Fibroblast of mammary gland (primary cell): ENCODE measurements at regions not wholly inside any gene's neighbourhood (a gene's known extent, or its start where the extent isn't known, plus 50 kb on each side); places are given as distances from the start of the nearest gene placed in this dataset.

Experiments
- DNase-seq: peaks from one replicate; pipeline ENCODE4 v3.0.0-alpha.2; 2010; ENCODE audit warnings: low read depth
- H3K4me3 ChIP-seq: 2 replicates; pipeline ENCODE4 v1.5.1; 2011; ENCODE audit warnings: low read depth, mild to moderate bottlenecking, low read length, moderate library complexity; ENCODE audit not compliant: control insufficient read depth
- CTCF ChIP-seq: conservative IDR thresholded peaks from 2 replicates; pipeline ENCODE4 v1.5.1; 2011; ENCODE audit warnings: low read depth, low read length, inconsistent platforms; ENCODE audit not compliant: control insufficient read depth, insufficient read depth

GRCh38 chr3:73203101-73203500 lies 141.6 kb downstream of the EBLN2 start:
- DNase-seq: no peak
- no peak for TF ChIP-seq CTCF
- H3K4me3 ChIP-seq: no peak overlapping the region

GRCh38 chr3:73203633-73204032 lies 142.2 kb downstream of the EBLN2 start:
- no peak for TF ChIP-seq CTCF
- H3K4me3 ChIP-seq: no peak overlapping the region
- DNase-seq: no peak

- no peak for TF ChIP-seq CTCF
- DNase-seq: no peak
- no peak overlapping the region for H3K4me3 ChIP-seq
Observed at GRCh38 chr3:73204841-73205240, 143.4 kb downstream of the EBLN2 start.

GRCh38 chr3:73206030-73206429 lies 144.6 kb downstream of the EBLN2 start:
- DNase-seq: no peak
- H3K4me3 ChIP-seq: no peak overlapping the region
- TF ChIP-seq CTCF: no peak

- no peak for DNase-seq
- no peak for TF ChIP-seq CTCF
- H3K4me3 ChIP-seq: no peak overlapping the region
Observed at GRCh38 chr3:73207946-73208440, 146.5 kb downstream of the EBLN2 start.

- no peak for TF ChIP-seq CTCF
- DNase-seq: no peak
- no peak overlapping the region for H3K4me3 ChIP-seq
Observed at GRCh38 chr3:73210759-73211158, 149.3 kb downstream of the EBLN2 start.

- no peak for TF ChIP-seq CTCF
- no peak overlapping the region for H3K4me3 ChIP-seq
- no peak for DNase-seq
Observed at GRCh38 chr3:73212683-73213082, 151.2 kb downstream of the EBLN2 start.
